ENCODE measurements at regions not wholly inside any gene's neighbourhood (a gene's known extent, or its start where the extent isn't known, plus 50 kb on each side); places are given as distances from the start of the nearest gene placed in this dataset.

- TF ChIP-seq ZSCAN5A (tag by site-specific recombination; IDR thresholded peaks at IDR 0.05) (no peak), SP2 (tag by site-specific recombination; IDR thresholded peaks at IDR 0.05) (no peak), ZNF701 (tag by site-specific recombination; IDR thresholded peaks at IDR 0.05) (no peak), ZNF221 (tag by site-specific recombination; IDR thresholded peaks at IDR 0.05; ENCODE audit: borderline replicate concordance) (no peak), ZFHX2 (tag by site-specific recombination; conservative IDR thresholded peaks at IDR 0.05) (no peak), PRDM1 (tag by site-specific recombination; IDR thresholded peaks at IDR 0.05) (no peak), ZNF571 (tag by site-specific recombination; IDR thresholded peaks at IDR 0.05) (no peak), ZNF416 (tag by site-specific recombination; IDR thresholded peaks at IDR 0.05) (no peak), SP7 (tag by site-specific recombination; IDR thresholded peaks at IDR 0.05) (no peak), ZNF366 (tag by site-specific recombination; conservative IDR thresholded peaks at IDR 0.05) (no peak), ZNF175 (tag by site-specific recombination; IDR thresholded peaks at IDR 0.05) (no peak), ZNF239 (tag by site-specific recombination; IDR thresholded peaks at IDR 0.05) (no peak)
These were observed 123.0 kb upstream of the THUMPD2 start (continued) for GRCh38 chr2:39902103-39902502.

- Histone ChIP-seq H3K4me1 (ENCODE audit: control insufficient read depth, insufficient read depth, low read length) (no peaks in the 10 kb centered on the region), H3K36me3 (ENCODE audit: control insufficient read depth in 2 of 2, insufficient read depth in 1 of 2, low read length in 2 of 2) (no peaks in the 10 kb centered on the region), H3K9me3 (ENCODE audit: control insufficient read depth, insufficient read depth, low read depth, low read length) (no peaks in the 10 kb centered on the region), H3K4me3 (ENCODE audit: low read depth, low read length) (no peak overlapping the region), H3K27ac (ENCODE audit: extremely low read depth, low read depth, low read length) (no peak overlapping the region)
- TF ChIP-seq PRDM6 (tag by site-specific recombination; IDR thresholded peaks at IDR 0.05), result no peak
- TF ChIP-seq TSHZ1 (tag by site-specific recombination; IDR thresholded peaks at IDR 0.05; ENCODE audit: borderline replicate concordance), result no peak
- TF ChIP-seq WT1 (tag by site-specific recombination; IDR thresholded peaks at IDR 0.05), result no peak
- TF ChIP-seq ZBTB10 (tag by site-specific recombination; IDR thresholded peaks at IDR 0.05), result no peak
- TF ChIP-seq SALL2 (tag by site-specific recombination; IDR thresholded peaks at IDR 0.05; ENCODE audit: borderline replicate concordance), result no peak
- ChIA-PET CTCF (no interaction called here), POLR2A (no interaction called here)
These were observed 119.9 kb upstream of the THUMPD2 start for GRCh38 chr2:39898934-39899333.
